ENCODE measurements at regions not wholly inside any gene's neighbourhood (a gene's known extent, or its start where the extent isn't known, plus 50 kb on each side); places are given as distances from the start of the nearest gene placed in this dataset.

DNA sequence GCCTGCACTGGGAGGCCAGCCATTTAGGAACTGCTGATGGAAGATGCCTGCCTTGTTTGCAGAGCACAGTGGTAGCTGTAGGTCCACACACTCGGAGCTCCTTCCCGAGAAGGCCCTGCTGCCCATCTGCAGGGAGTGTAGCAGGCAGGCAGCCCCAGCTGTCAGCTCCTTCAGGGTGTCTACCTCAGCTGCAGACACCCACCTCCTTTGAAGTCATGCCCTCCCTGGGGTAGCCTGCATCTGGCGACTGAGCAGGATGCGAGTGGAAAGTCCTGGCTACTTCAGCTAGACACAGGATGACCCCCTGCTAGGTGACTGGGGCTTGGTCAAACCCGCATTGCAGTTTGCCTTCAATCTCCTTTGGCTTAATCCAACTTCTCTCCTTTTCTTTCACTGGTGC is 93.2 kb upstream of the TLE3 start:
- TF ChIP-seq, protein P1, sequence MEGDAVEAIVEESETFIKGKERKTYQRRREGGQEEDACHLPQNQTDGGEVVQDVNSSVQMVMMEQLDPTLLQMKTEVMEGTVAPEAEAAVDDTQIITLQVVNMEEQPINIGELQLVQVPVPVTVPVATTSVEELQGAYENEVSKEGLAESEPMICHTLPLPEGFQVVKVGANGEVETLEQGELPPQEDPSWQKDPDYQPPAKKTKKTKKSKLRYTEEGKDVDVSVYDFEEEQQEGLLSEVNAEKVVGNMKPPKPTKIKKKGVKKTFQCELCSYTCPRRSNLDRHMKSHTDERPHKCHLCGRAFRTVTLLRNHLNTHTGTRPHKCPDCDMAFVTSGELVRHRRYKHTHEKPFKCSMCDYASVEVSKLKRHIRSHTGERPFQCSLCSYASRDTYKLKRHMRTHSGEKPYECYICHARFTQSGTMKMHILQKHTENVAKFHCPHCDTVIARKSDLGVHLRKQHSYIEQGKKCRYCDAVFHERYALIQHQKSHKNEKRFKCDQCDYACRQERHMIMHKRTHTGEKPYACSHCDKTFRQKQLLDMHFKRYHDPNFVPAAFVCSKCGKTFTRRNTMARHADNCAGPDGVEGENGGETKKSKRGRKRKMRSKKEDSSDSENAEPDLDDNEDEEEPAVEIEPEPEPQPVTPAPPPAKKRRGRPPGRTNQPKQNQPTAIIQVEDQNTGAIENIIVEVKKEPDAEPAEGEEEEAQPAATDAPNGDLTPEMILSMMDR (IDR thresholded peaks at IDR 0.05), result no peak
- no peak for TF ChIP-seq POLR2A (IDR thresholded peaks at IDR 0.05)
